ENCODE measurements at regions not wholly inside any gene's neighbourhood (a gene's known extent, or its start where the extent isn't known, plus 50 kb on each side); places are given as distances from the start of the nearest gene placed in this dataset.
A peak's percentile ranks its signal among the peaks of the same experiment; 100 is the strongest.

DNA sequence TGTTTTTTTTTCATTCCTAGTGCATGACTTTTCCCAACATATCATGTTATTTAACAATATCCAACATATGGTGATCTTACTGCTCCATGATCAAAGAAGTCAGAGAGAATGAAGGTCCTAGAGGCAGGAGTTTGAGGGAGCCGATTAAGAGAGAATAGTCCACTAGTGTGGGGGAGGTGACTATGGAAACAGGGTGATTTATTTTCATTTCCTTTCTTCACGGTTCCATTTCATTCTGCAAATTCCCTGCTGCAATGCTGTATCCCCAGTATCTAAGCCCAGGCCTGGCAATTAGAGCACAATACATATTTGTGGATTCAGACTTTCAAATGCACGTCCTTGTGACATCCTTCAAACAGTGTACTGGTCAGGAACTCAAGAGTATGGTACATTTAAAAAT lies 91.4 kb downstream of the CD83 start:
- no peak for ATAC-seq
- in situ Hi-C loops (cut with MboI; ENCODE audit: low sequenced_read_pairs in 4 of 4) = loop anchor here (10.0 to 25.0 kb wide), 7 partner anchors 1028 to 1428 kb away; partner anchors contain the start of gene JARID2 (in 3 of the 4)

DNA sequence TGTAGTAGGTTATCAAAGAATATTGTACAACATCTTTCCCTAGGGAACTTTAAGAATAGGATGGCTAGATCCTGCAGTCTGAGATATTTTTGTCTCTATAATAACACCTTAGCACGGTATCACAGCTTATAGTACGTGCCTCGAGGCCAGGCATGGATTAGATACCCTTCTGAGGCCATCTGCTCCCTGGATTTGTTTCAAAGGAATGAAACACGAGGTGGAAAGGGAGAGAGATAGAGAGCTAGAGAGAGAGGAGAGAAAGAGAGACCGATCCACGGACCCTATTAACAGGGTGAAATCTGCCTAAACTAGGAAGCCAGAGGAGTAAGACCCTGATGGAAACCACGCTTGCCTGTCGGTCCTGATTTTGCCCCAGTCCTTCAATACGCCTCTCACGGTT lies 92.5 kb downstream of the CD83 start:
- no peak for ATAC-seq
- DNase-seq = no peak
- Histone ChIP-seq H3K36me3 (no peaks in the 10 kb centered on the region), H3K9me3 (no peaks in the 10 kb centered on the region), H3K4me1 (peaks cover 12% of the 10 kb centered on the region in 2 donors), H3K27me3 (no peaks in the 10 kb centered on the region), H3K4me3 (peak overlapping the region in 3 of 4 donors; percentile 79 to 93 (median 85)), H3K27ac (peak overlapping the region; percentile 86 to 89 (median 87))
- intact Hi-C loops (cut with DNase I; ENCODE audit: low total_unique reads) = loop anchor here (2.0 to 10.0 kb wide), 7 partner anchors 187 to 1413 kb away; no protein-coding TSS in a partner anchor
- in situ Hi-C loops (cut with MboI; ENCODE audit: low sequenced_read_pairs in 4 of 4) = loop anchor here (25.0 kb wide), 6 partner anchors 1027 to 1427 kb away; partner anchors contain the start of gene JARID2 (in 3 of the 4)
- TF ChIP-seq POLR2A (IDR thresholded peaks at IDR 0.05) = no peak
- TF ChIP-seq, protein P1, sequence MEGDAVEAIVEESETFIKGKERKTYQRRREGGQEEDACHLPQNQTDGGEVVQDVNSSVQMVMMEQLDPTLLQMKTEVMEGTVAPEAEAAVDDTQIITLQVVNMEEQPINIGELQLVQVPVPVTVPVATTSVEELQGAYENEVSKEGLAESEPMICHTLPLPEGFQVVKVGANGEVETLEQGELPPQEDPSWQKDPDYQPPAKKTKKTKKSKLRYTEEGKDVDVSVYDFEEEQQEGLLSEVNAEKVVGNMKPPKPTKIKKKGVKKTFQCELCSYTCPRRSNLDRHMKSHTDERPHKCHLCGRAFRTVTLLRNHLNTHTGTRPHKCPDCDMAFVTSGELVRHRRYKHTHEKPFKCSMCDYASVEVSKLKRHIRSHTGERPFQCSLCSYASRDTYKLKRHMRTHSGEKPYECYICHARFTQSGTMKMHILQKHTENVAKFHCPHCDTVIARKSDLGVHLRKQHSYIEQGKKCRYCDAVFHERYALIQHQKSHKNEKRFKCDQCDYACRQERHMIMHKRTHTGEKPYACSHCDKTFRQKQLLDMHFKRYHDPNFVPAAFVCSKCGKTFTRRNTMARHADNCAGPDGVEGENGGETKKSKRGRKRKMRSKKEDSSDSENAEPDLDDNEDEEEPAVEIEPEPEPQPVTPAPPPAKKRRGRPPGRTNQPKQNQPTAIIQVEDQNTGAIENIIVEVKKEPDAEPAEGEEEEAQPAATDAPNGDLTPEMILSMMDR (IDR thresholded peaks at IDR 0.05 in 4 of 5, conservative IDR thresholded peaks at IDR 0.05 in 1 of 5) = no peak

More for the DNA sequence above, 91.4 kb downstream of the CD83 start:
- no peak for DNase-seq
- Histone ChIP-seq H3K4me3 (no peak overlapping the region), H3K4me1 (peaks cover 12% of the 10 kb centered on the region in 2 donors), H3K27me3 (no peaks in the 10 kb centered on the region), H3K27ac (no peak overlapping the region), H3K9me3 (no peaks in the 10 kb centered on the region), H3K36me3 (no peaks in the 10 kb centered on the region)
- intact Hi-C loops (cut with DNase I; ENCODE audit: low total_unique reads) = no loop called here
- TF ChIP-seq POLR2A (IDR thresholded peaks at IDR 0.05) = no peak
- TF ChIP-seq, protein P1 (IDR thresholded peaks at IDR 0.05 in 4 of 5, conservative IDR thresholded peaks at IDR 0.05 in 1 of 5) = no peak

DNA sequence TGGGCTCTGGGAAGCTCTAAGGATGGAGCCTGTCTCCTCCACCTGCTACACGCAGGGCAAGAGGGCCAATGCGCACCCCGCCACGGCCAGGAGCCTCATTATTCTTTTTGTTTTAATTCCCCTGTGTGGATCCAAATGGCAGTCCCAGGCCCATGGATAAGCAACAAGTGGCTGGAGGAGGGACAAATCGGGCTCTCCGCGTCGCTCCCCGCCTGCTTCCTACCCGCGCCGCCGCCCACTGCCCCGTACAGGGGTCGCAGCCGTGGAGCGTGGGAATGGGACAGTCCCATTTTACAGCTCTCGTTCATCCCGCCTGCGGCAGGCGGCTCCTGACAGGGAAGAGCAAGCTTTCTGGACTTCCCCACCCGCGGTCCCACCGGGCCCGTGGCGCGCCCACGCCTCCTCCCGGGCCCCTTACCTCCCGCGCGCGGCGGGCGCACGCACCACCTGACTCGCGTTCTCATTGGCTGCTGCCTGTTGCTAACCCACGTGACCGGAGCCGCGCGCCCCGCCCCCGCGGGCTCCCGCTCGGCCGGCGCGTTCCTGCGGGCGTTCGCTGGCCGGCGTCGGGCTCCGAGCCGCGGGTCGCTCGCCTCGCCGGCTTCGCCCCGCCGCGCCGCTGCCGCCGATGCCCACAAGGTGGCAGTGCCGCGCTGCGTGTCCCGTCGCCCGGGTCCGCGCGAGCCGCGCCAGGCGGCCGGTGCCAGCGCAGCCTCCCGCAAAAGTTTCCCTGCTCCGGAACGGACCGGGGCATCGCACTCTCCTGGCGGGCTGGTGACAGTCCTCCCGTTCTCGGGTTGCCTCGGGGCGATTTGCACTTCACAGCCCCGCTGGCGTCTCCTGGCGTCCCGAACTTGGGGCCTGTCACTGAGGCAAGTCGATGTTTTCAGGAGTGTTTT lies 93.3 kb downstream of the CD83 start:
- Histone ChIP-seq H3K36me3 (no peaks in the 10 kb centered on the region), H3K4me1 (peaks cover 12% of the 10 kb centered on the region in 2 donors), H3K4me3 (peak overlapping the region; percentile 75 to 93 (median 82)), H3K27me3 (no peaks in the 10 kb centered on the region), H3K27ac (peak overlapping the region; percentile 86 to 89 (median 87)), H3K9me3 (no peaks in the 10 kb centered on the region)
- in situ Hi-C loops (cut with MboI; ENCODE audit: low sequenced_read_pairs in 4 of 4) = loop anchor here (25.0 kb wide), 6 partner anchors 1026 to 1426 kb away; partner anchors contain the start of gene JARID2 (in 3 of the 4)
- intact Hi-C loops (cut with DNase I; ENCODE audit: low total_unique reads) = loop anchor here (2.0 to 10.0 kb wide), 7 partner anchors 186 to 1412 kb away; no protein-coding TSS in a partner anchor
- DNase-seq = peak; percentile 87 to 92
- ATAC-seq = peak; percentile 92 to 94
- TF ChIP-seq, protein P1 (IDR thresholded peaks at IDR 0.05 in 4 of 5, conservative IDR thresholded peaks at IDR 0.05 in 1 of 5) = peak; percentile 48 to 99 (median 98)
- TF ChIP-seq POLR2A (IDR thresholded peaks at IDR 0.05) = peak; percentile 63 to 78

DNA sequence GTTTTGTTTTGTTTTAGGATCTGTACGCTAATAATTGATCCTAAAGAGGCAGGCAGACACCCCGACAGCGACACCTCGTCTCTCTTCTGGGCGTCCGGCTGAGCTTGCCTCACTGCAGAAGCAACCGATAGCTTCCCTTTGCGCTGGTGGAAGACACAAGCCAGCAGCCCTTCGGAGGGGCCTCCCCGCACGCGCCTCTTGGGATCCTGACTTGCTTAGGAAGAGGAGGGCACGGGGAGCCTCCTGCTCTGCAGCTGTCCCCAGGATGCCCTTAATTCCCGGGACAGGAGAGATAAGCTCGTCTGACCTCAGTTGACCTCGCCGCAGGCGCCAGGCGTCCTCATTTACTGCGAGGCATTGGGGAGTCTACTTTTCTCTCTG lies 94.0 kb downstream of the CD83 start:
- peak; percentile 21 to 40 for ATAC-seq

More for the DNA sequence above, 94.0 kb downstream of the CD83 start:
- DNase-seq = peak; percentile 11 to 37
- in situ Hi-C loops (cut with MboI; ENCODE audit: low sequenced_read_pairs in 4 of 4) (loop anchor here (25.0 kb wide), 6 partner anchors 1026 to 1426 kb away; partner anchors contain the start of gene JARID2 (in 3 of the 4)), intact Hi-C loops (cut with DNase I; ENCODE audit: low total_unique reads) (loop anchor here (2.0 to 10.0 kb wide), 7 partner anchors 186 to 1411 kb away; no protein-coding TSS in a partner anchor)
- Histone ChIP-seq H3K36me3 (no peaks in the 10 kb centered on the region), H3K9me3 (no peaks in the 10 kb centered on the region), H3K27ac (peak overlapping the region; percentile 76 to 83 (median 79)), H3K27me3 (no peaks in the 10 kb centered on the region), H3K4me1 (peaks cover 12% of the 10 kb centered on the region in 2 donors), H3K4me3 (peak overlapping the region; percentile 58 to 90 (median 70))
- TF ChIP-seq, protein P1 (IDR thresholded peaks at IDR 0.05 in 4 of 5, conservative IDR thresholded peaks at IDR 0.05 in 1 of 5) = no peak
- no peak for TF ChIP-seq POLR2A (IDR thresholded peaks at IDR 0.05)
